ENCODE measurements at regions not wholly inside any gene's neighbourhood (a gene's known extent, or its start where the extent isn't known, plus 50 kb on each side); places are given as distances from the start of the nearest gene placed in this dataset.

DNA sequence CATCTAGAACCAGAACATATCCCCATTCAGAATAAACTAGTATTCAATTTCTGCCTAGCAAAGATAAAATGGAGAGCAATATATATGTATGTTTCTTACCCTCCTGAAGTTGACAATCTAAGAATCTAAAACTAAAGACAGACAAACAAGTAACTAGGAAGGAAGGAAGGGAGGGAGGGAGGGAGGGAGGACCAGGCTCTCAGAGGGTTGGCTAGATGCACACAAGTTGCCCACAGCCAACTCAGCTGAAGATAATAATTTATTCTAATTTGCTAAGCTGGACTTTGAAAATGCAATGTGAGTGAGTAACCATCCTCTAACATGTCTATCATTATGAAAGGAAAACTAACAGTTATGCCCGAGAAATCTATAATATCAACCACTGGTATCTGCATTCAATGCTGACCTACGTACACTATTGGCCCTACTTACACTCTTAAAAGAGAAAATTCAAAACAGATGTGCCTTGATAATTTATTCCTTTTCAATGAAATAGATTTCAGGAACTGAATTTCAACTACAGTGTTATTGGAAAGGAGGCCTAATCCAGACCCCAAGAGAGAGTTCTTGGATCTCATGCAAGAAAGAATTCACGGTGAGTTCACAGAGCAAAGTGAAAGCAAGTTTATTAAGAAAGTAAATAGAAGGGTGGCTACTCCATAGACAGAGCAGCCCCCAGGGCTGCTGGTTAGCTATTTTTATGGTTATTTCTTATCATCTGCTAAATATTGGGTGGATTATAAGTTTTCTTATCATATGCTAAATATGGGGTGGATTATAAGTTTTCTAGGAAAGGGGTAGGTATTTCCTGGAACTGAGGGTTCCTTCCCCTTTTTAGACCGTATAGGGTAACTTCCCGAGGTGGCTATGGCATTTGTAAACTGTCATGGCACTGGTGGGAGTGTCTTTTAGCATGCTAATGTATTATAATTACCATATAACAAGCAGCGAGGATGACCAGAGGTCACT, 288.5 kb upstream of the SLC39A10 start:
- Histone ChIP-seq H3K36me3 (ENCODE audit: insufficient read depth, low read length) (no peaks in the 10 kb centered on the region; the same call in 1 of the 2 replicates), H3K9me2 (replicated peaks; ENCODE audit: insufficient read depth, low read length) (0 out of 2 replicates have a peak, but pooled peaks cover 3% of the 10 kb centered on the region), H3K4me2 (ENCODE audit: low read depth, low read length, poor library complexity, severe bottlenecking) (no peak overlapping the region), H4K20me1 (ENCODE audit: insufficient read depth, low read depth, low read length) (no peaks in the 10 kb centered on the region), H3K4me3 (ENCODE audit: low read length) (no peak overlapping the region), H3K4me1 (ENCODE audit: low read length) (no peaks in the 10 kb centered on the region; the same call in 1 of the 2 replicates), H3K9ac (ENCODE audit: low read length) (no peak overlapping the region), H3K9me3 (ENCODE audit: low read length) (no peaks in the 10 kb centered on the region), H3K79me2 (ENCODE audit: low read length) (no peaks in the 10 kb centered on the region), H2AFZ (ENCODE audit: low read length) (no peak overlapping the region), H3K27ac (ENCODE audit: low read length) (no peak overlapping the region), H3K27me3 (ENCODE audit: low read length) (no peaks in the 10 kb centered on the region)
- DNase-seq: no peak

DNA sequence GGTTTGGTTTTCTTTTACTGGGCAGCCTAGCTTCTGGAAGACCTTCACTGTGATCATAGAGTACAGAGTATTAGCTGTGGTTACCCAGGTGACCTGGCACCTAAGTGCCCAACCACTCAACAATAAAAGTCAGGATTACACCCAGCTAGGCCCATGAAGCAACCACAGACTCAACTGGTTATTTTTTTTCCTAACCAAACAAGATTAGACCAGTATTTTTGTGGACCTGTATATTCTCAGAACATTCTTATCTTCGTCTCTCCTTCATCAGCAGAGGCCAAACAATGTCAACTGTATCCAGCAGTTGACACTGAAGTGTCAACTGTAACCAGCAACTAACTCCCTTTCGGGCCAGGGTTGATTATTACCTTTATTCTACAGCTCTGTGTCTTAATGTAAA, 289.2 kb upstream of the SLC39A10 start:
- H2AFZ ChIP-seq (ENCODE audit: low read length): no peak overlapping the region
- 0 out of 2 replicates have a peak, but pooled peaks cover 3% of the 10 kb centered on the region for H3K9me2 ChIP-seq (replicated peaks; ENCODE audit: insufficient read depth, low read length)
- no peak overlapping the region for H3K4me3 ChIP-seq (ENCODE audit: low read length)

DNA sequence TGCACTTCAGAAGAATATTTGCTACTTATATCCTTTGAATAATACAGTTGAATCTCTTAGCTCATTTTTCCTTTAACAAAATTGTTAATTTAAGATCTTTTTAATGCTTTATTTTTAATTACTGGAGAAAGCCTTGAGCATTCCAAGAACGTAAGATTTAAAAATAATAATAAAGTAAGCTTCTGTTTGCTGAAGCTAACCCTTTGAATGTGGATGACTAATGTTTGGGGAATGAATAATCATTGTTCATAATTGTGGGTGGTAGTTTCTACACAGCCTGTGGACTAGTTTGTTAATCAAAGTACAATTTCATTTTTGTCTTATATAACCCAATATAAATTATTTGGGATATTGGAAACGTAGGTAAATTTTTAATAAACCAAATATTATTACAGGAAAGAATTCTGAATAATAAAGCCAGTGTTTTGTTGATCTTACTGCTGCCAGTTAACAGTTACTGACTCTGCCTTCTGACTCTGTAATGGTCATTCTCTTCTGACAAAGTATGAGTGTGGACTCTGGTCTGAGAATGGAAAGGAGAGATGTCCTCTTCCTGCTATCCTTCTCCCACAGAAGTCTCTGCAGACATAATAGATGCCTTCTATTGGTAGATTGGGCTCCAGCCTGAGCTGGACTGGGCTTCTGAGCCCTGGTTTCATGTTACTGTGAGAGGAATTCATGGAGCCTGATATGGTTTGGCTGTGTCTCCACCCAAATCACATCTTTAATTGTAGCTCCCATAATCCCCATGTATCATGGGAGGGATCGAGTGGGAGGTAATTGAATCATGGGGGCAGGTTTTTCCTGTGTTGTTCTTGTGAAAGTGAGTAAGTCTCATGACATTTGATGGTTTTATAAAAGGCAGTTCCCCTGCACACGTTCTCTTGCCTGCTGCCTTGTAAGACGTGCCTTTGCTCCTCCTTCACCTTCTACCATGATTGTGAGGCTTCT, 292.7 kb upstream of the SLC39A10 start:
- Histone ChIP-seq H3K79me2 (ENCODE audit: low read length) (no peaks in the 10 kb centered on the region), H3K27me3 (ENCODE audit: low read length) (no peaks in the 10 kb centered on the region), H4K20me1 (ENCODE audit: insufficient read depth, low read depth, low read length) (no peaks in the 10 kb centered on the region), H3K9me2 (replicated peaks; ENCODE audit: insufficient read depth, low read length) (0 out of 2 replicates have a peak, but pooled peaks cover 2% of the 10 kb centered on the region), H3K36me3 (ENCODE audit: insufficient read depth, low read length) (no peaks in the 10 kb centered on the region; the same call in 1 of the 2 replicates), H3K4me2 (ENCODE audit: low read depth, low read length, poor library complexity, severe bottlenecking) (no peak overlapping the region), H2AFZ (ENCODE audit: low read length) (no peak overlapping the region), H3K9me3 (ENCODE audit: low read length) (no peaks in the 10 kb centered on the region), H3K4me1 (ENCODE audit: low read length) (peaks cover 3% of the 10 kb centered on the region; the same call in 1 of the 2 replicates), H3K27ac (ENCODE audit: low read length) (no peak overlapping the region), H3K4me3 (ENCODE audit: low read length) (no peak overlapping the region), H3K9ac (ENCODE audit: low read length) (no peak overlapping the region)
- no peak for DNase-seq

More for the DNA sequence above, 289.2 kb upstream of the SLC39A10 start:
- Histone ChIP-seq H3K27ac (ENCODE audit: low read length) (no peak overlapping the region), H4K20me1 (ENCODE audit: insufficient read depth, low read depth, low read length) (no peaks in the 10 kb centered on the region), H3K9me3 (ENCODE audit: low read length) (no peaks in the 10 kb centered on the region), H3K79me2 (ENCODE audit: low read length) (no peaks in the 10 kb centered on the region), H3K4me1 (ENCODE audit: low read length) (no peaks in the 10 kb centered on the region; the same call in 1 of the 2 replicates), H3K36me3 (ENCODE audit: insufficient read depth, low read length) (no peaks in the 10 kb centered on the region; the same call in 1 of the 2 replicates), H3K27me3 (ENCODE audit: low read length) (no peaks in the 10 kb centered on the region), H3K9ac (ENCODE audit: low read length) (no peak overlapping the region), H3K4me2 (ENCODE audit: low read depth, low read length, poor library complexity, severe bottlenecking) (no peak overlapping the region)
- DNase-seq: no peak

DNA sequence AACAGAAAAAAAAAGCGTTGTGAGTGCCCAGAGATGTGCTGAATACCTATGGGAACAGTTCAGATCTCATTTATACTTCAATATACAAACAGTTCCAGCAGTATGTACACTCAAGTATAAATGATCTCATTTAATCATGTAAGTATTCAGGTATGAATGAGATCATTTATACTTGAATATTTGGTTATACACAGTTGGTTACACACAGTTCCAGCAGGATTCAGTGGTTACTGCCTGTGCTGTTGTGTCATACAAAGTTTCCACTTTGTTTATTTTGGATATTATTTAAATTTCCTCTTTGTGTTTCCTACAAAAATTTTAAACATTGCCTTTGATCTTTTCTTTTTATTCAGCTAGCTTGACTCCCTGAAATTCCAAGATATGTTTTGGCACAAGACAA, 293.5 kb upstream of the SLC39A10 start:
- no peak overlapping the region for H3K9ac ChIP-seq (ENCODE audit: low read length)
- no peaks in the 10 kb centered on the region for H3K9me3 ChIP-seq (ENCODE audit: low read length)
- H3K4me2 ChIP-seq (ENCODE audit: low read depth, low read length, poor library complexity, severe bottlenecking): no peak overlapping the region
- H4K20me1 ChIP-seq (ENCODE audit: insufficient read depth, low read depth, low read length): no peaks in the 10 kb centered on the region
- no peaks in the 10 kb centered on the region for H3K9me2 ChIP-seq (replicated peaks; ENCODE audit: insufficient read depth, low read length)
- no peak for DNase-seq
- no peak overlapping the region for H2AFZ ChIP-seq (ENCODE audit: low read length)
- H3K27me3 ChIP-seq (ENCODE audit: low read length): no peaks in the 10 kb centered on the region
- peaks cover 3% of the 10 kb centered on the region; the same call in 1 of the 2 replicates for H3K4me1 ChIP-seq (ENCODE audit: low read length)
- H3K36me3 ChIP-seq (ENCODE audit: insufficient read depth, low read length): no peaks in the 10 kb centered on the region; the same call in 1 of the 2 replicates
- H3K27ac ChIP-seq (ENCODE audit: low read length): no peak overlapping the region
- no peak overlapping the region for H3K4me3 ChIP-seq (ENCODE audit: low read length)
- no peaks in the 10 kb centered on the region for H3K79me2 ChIP-seq (ENCODE audit: low read length)

DNA sequence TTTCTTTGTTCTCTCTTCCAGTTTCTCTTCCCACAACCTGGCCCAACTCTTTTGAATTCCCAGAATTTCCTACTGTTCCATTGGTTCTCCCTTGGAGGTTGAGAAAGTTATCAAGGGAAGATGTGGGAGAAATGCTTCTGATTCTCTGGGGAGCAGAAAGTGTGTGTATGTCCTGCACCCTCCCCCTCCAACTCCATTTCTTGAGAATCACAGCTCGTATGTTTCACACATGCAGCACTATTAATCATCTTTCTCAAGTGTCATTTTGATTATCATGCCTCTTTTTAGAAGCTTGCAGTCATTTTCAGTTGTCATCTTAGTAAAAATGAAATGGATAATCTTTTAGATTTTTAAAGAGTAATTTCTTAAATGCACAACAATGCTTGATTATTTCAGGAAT, 296.8 kb upstream of the SLC39A10 start:
- DNase-seq: no peak
- Histone ChIP-seq H3K79me2 (ENCODE audit: low read length) (no peaks in the 10 kb centered on the region), H3K27me3 (ENCODE audit: low read length) (no peaks in the 10 kb centered on the region), H4K20me1 (ENCODE audit: insufficient read depth, low read depth, low read length) (no peaks in the 10 kb centered on the region), H3K4me3 (ENCODE audit: low read length) (no peak overlapping the region), H3K27ac (ENCODE audit: low read length) (no peak overlapping the region), H3K9ac (ENCODE audit: low read length) (no peak overlapping the region), H3K9me3 (ENCODE audit: low read length) (no peaks in the 10 kb centered on the region), H3K4me1 (ENCODE audit: low read length) (peaks cover 3% of the 10 kb centered on the region; the same call in 1 of the 2 replicates), H3K36me3 (ENCODE audit: insufficient read depth, low read length) (no peaks in the 10 kb centered on the region; the same call in 1 of the 2 replicates), H3K4me2 (ENCODE audit: low read depth, low read length, poor library complexity, severe bottlenecking) (no peak overlapping the region), H2AFZ (ENCODE audit: low read length) (no peak overlapping the region), H3K9me2 (replicated peaks; ENCODE audit: insufficient read depth, low read length) (no peaks in the 10 kb centered on the region)

DNA sequence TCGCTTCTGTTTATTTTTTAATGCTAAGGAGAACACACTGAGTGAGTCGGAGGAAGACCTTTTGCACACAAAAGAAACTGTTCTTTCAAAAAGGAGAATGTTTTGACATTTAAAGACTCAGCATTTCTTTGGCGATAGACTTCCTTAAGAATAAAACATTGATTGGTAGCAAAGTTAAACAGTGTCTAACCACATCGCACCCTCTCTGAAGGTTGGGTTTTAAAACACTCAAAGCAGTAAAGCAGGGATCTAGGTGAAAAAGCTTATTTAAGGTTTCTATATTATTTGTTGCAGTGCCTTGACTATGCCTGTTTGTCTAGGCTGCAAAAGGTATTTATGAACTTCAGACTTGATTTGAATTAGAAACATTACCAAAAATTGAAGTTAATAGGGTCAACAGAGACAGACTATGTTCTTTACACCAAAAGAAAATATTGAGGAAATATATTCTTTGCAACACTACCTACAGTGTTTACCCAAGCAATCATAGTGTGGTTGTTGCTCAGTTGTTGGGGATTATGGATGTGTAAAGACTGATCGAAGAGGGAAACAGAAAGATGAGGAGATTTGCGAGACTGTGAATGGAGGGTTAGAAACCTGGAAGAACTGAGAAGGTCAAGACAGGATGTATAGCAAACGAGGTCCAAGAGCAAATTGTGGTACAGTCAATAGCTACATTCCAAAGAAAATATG, 297.8 kb upstream of the SLC39A10 start:
- Histone ChIP-seq H3K4me3 (ENCODE audit: low read length) (no peak overlapping the region), H2AFZ (ENCODE audit: low read length) (no peak overlapping the region), H3K27ac (ENCODE audit: low read length) (no peak overlapping the region), H3K9me2 (replicated peaks; ENCODE audit: insufficient read depth, low read length) (no peaks in the 10 kb centered on the region), H3K79me2 (ENCODE audit: low read length) (no peaks in the 10 kb centered on the region), H3K4me2 (ENCODE audit: low read depth, low read length, poor library complexity, severe bottlenecking) (no peak overlapping the region), H3K4me1 (ENCODE audit: low read length) (peaks cover 3% of the 10 kb centered on the region; the same call in 1 of the 2 replicates), H3K9ac (ENCODE audit: low read length) (no peak overlapping the region), H3K9me3 (ENCODE audit: low read length) (no peaks in the 10 kb centered on the region), H3K27me3 (ENCODE audit: low read length) (no peaks in the 10 kb centered on the region), H4K20me1 (ENCODE audit: insufficient read depth, low read depth, low read length) (no peaks in the 10 kb centered on the region), H3K36me3 (ENCODE audit: insufficient read depth, low read length) (no peaks in the 10 kb centered on the region)
- DNase-seq: no peak

DNA sequence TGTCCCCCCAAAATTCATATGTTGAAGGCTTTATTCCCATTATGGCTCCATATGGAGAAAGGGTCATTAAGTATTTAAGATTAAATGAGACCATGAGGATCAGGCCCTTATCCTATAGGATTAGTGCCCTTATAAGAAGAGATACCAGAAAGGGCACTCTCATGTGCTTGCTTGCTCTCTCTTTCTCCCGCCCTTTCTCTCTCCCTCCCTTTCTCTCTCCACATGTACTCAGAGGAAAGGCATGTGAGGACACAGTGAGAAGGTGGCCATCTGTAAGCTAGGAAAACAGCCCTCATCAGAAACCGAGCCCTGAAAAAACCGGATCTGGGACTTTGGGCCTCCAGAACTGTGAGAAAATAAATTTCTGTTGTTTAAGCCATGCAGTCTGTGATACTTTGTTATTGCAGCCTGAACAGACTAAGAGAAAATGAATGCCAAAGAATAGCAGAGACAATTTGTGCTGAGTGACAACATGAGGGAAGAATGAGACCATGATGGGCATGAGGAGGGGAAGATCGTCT, 300.0 kb upstream of the SLC39A10 start:
- Histone ChIP-seq H3K9me3 (ENCODE audit: low read length) (no peaks in the 10 kb centered on the region), H3K79me2 (ENCODE audit: low read length) (no peaks in the 10 kb centered on the region), H3K4me1 (ENCODE audit: low read length) (peaks cover 3% of the 10 kb centered on the region; the same call in 1 of the 2 replicates), H3K4me3 (ENCODE audit: low read length) (no peak overlapping the region), H3K9ac (ENCODE audit: low read length) (no peak overlapping the region), H3K36me3 (ENCODE audit: insufficient read depth, low read length) (no peaks in the 10 kb centered on the region), H2AFZ (ENCODE audit: low read length) (no peak overlapping the region), H3K4me2 (ENCODE audit: low read depth, low read length, poor library complexity, severe bottlenecking) (no peak overlapping the region), H3K9me2 (replicated peaks; ENCODE audit: insufficient read depth, low read length) (no peaks in the 10 kb centered on the region), H3K27me3 (ENCODE audit: low read length) (no peaks in the 10 kb centered on the region), H4K20me1 (ENCODE audit: insufficient read depth, low read depth, low read length) (no peaks in the 10 kb centered on the region), H3K27ac (ENCODE audit: low read length) (no peak overlapping the region)
- no peak for DNase-seq

Data from Karpas-422 (cell line).